ENCODE measurements at regions not wholly inside any gene's neighbourhood (a gene's known extent, or its start where the extent isn't known, plus 50 kb on each side); places are given as distances from the start of the nearest gene placed in this dataset.

GRCh38 chr16:85991425-85991824 is 92.5 kb downstream of the IRF8 start:
- DNase-seq: no peak

- DNase-seq: no peak
Measured at GRCh38 chr16:85991856-85992255, 92.9 kb downstream of the IRF8 start.

GRCh38 chr16:85992359-85992758 is 93.4 kb downstream of the IRF8 start:
- no peak for DNase-seq

GRCh38 chr16:85992779-85993178 is 93.8 kb downstream of the IRF8 start:
- no peak for DNase-seq

GRCh38 chr16:85994492-85995490 is 95.8 kb downstream of the IRF8 start:
- no peak for DNase-seq

- DNase-seq: no peak
Measured at GRCh38 chr16:85995541-85996423, 96.8 kb downstream of the IRF8 start.

GRCh38 chr16:85996843-85997242 is 97.9 kb downstream of the IRF8 start:
- no peak for DNase-seq

GRCh38 chr16:85998171-85998867 is 99.4 kb downstream of the IRF8 start:
- DNase-seq: no peak

- DNase-seq: no peak
Measured at GRCh38 chr16:85998868-85999729, 100.1 kb downstream of the IRF8 start.

- DNase-seq: no peak
Measured at GRCh38 chr16:85999778-86000177, 100.8 kb downstream of the IRF8 start.

GRCh38 chr16:86002178-86002900 is 103.4 kb downstream of the IRF8 start:
- no peak for DNase-seq

GRCh38 chr16:86007524-86007923 is 108.6 kb downstream of the IRF8 start:
- DNase-seq: no peak

GRCh38 chr16:86010680-86011141 is 111.7 kb downstream of the IRF8 start:
- DNase-seq: no peak

GRCh38 chr16:86011532-86011931 is 112.6 kb downstream of the IRF8 start:
- DNase-seq: no peak

GRCh38 chr16:86012221-86012620 is 113.3 kb downstream of the IRF8 start:
- DNase-seq: no peak

GRCh38 chr16:86013867-86014266 is 114.9 kb downstream of the IRF8 start:
- no peak for DNase-seq

- DNase-seq: no peak
Measured at GRCh38 chr16:86015606-86016005, 116.6 kb downstream of the IRF8 start.

- peak; percentile 34 for DNase-seq
Measured at GRCh38 chr16:86016201-86016965, 117.4 kb downstream of the IRF8 start.

GRCh38 chr16:86018071-86018470 is 119.1 kb downstream of the IRF8 start:
- DNase-seq: no peak

- no peak for DNase-seq
Measured at GRCh38 chr16:86018487-86018886, 119.5 kb downstream of the IRF8 start.
